Germinal center (tissue), 1 donor: ENCODE measurements at regions not wholly inside any gene's neighbourhood (a gene's known extent, or its start where the extent isn't known, plus 50 kb on each side); places are given as distances from the start of the nearest gene placed in this dataset.

Experiments
- DNase-seq: peaks from one replicate; pipeline ENCODE4 v3.0.0; 2012; ENCODE audit warnings: mixed read lengths, low spot score

GRCh38 chr3:21138085-21138484 is 612.9 kb downstream of the ZNF385D start:
- no peak for DNase-seq

GRCh38 chr3:21132896-21133295 is 618.1 kb downstream of the ZNF385D start:
- no peak for DNase-seq

- DNase-seq, result no peak
Observed at GRCh38 chr3:21120826-21121225, 630.2 kb downstream of the ZNF385D start.

GRCh38 chr3:21117370-21117769 is 633.6 kb downstream of the ZNF385D start:
- no peak for DNase-seq

- DNase-seq, result no peak
Observed at GRCh38 chr3:21109056-21109455, 642.0 kb downstream of the ZNF385D start.

DNA sequence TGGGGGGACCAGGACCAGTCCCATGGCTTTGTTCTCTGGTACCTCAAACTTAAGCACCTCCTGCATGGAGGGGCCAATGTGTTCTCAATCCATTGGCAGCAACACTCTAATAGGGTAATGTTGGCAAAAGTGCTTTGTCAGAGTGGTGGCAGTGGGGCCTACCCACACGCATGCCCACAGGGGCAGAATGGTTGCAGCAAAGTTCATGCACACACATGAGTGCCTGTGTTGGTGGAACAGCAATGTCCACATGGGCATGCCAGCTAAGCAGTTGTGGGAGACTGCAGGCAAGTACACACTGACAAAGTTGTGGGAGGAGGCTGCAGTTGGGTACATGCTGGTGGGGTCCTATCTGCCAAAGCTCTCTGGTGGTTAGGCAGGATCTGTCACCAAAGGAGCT is 645.2 kb downstream of the ZNF385D start:
- DNase-seq, result no peak

DNA sequence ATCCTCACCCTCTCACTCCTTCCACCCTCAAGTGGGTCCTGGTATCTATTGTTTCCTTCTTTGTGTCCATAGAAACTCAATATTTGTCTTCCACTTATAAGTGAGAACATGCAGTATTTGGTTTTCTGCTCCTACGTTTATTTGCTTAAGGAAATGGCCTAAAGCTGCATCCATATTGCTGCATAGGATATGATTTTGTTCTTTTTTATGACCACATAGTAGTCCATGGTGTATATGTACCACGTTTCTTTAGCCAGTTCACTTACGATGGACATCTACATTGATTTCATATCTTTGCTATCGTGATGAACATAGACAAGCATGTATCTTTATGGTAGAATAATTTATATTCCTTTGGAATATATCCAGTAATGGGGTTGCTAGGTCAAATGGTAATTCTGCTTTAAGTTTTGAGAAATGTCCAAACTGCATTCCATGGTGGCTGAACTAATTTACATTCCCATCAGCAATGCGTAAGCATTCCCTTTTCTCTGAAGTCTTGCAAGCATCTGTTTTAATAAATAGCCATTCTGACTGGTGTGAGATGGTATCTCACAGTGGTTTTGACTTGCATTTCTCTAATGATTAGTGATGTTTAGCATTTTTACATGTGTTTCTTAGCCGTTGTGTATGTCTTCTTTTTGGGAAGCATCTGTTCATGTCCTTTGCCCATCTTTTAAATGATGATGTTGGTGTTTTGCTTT is 650.2 kb downstream of the ZNF385D start:
- no peak for DNase-seq

DNA sequence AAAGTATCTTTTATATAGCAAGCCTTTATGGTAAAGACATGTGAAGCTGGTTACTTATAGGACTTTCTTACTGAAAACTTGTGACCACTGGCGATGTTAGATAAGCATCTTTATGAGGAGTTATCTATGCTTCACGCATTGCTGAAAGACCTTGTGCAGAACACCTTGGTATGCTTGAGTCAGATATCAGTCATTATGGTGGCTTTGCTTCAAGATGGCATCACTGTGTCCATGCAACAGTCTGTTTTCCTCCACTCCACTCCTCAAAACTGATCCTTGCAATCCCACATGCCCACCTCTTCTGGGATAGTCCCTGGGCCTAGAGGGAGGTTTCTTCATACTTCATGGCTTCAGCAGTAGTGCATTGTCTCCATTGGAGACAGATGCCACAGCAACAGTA is 656.3 kb downstream of the ZNF385D start:
- no peak for DNase-seq

GRCh38 chr3:21073561-21073960 is 677.4 kb downstream of the ZNF385D start:
- no peak for DNase-seq

DNA sequence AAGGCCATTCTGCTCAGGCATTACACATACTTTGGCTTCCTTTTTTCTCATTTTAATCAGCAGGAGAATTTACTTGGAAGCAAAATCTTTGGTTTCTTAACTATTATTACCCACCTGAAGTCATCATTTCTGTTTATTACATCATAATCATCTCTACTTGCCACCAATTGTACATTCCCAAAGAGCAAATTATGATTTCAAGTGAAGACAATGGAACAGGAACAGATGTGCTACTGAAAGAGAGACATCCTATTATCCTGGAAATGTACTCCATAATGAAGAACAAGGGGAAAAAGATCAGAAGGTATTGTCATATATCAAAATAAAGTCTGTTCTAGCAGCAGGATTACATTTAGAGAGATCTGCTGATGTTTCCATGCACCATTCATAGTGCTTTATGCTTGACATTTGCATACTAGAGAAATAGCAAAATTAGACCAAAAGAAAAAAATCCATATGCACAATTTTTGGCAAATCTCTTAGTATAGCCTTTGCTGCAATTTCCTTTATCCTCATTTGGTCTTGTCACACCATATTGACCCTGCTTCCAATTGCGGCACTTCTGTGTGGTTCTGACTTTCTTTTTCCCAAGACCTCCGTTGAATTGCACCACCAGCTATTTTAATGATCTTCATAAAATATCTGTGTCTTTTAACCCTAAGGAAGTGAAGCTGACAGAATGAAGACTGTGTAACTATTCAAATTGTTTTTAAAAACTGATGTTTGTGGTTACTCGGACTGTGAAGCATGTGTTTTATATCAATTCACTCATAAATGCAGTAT is 683.8 kb downstream of the ZNF385D start:
- no peak for DNase-seq

GRCh38 chr3:21062831-21063294 is 688.1 kb downstream of the ZNF385D start:
- DNase-seq, result no peak

DNA sequence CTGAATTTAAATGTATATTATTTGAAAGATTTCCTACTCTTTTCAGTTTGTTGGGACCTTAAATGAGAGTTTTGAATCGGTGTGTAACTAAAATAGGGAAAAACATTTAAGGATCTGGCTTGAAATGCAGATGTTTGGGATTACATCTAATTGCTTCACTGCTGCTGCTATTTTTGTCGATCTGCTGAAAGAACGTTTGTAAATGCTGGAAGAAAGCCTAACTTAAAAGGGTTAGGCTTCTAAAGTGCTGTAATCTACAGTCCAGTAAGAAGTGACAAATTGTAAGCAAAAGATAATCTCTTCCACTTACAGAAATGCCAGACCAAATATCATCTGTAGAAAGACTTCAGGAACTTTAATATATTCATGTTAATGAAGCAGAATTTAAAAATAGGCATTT is 691.6 kb downstream of the ZNF385D start:
- no peak for DNase-seq

DNA sequence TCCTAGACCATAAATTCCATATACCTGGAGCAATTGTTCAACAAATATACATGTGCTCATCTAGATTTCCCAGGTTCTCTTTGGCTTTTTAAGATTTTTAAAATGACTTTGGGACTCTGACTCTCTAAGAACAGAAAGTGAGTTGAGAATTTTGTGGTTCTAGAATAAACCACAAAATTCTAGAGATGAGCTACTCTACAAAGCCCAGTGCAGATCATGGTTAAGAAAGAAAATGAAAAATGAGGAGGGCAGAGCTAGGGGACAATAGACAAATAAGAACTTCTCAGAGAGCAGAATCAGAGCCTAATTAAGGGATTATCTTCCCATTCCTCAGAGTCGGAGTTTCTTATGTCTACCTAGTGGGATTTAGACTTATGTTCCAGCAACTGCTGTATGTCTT is 694.7 kb downstream of the ZNF385D start:
- no peak for DNase-seq

DNA sequence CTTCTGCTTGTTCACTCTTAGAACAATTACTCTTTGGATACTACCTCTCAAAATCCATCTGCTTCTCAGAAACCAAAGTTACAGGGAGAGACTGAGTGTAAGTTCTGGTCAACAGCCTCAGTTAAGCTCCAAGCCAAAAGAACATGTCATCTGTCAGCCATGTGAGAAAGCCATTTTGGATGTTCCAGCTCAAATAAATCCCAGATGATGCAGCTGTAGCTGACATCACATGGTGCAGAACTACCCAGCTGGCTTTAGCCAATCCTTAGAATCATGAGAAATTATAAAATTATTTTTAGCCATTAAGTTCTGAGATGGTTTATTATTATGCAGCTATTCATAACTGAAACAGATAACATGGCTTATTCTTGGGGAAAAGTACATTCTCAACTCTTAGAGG is 696.0 kb downstream of the ZNF385D start:
- no peak for DNase-seq

GRCh38 chr3:21054064-21054463 is 696.9 kb downstream of the ZNF385D start:
- DNase-seq, result no peak

DNA sequence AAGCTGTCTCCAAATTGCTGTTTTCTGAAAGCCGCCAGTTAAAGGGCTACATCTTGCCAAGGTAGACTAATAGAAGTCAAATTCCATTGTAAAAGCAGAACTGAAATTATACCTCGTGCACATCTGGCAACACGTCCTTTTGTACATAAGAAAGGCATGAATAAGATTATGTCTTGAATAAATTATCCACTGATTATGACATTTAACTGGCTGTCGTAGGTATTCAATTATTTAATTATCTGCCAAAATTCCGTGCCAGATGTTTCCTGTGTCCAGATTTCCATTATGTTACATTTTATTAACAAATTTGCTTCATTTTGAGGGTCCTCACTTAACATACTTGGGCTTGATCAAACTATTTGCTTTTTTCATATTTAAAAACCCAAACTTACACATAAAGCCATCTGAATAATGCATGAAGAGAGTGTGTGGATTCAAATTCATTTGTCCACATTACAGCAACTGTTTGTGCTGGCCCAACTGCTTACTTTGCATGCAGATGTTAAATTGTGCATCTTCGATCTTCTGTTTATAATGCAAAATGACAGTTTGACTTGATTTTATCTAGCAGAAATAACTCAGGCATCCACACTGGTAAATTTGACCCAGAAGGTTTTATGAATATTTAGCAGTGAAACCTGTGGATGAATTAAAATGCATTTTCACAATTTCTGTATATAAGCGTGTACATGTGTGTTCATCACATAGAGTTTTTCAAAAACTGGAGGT is 701.5 kb downstream of the ZNF385D start:
- no peak for DNase-seq

DNA sequence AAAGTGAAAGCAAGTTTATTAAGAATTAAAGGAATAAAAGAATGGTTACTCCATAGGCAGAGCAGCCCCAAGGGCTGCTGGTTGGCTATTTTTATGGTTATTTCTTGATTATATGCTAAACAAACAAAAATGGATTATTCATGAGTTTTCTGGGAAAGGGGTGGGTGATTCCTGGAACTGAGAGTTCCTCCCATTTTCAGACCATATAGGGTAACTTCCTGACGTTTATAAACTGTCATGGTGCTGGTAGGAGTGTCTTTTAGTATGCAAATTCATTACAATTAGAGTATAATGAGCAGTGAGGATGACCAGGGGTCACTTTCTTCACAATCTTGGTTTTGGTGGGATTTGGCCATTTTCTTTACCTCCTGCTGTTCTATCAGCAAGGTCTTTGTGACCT is 707.9 kb downstream of the ZNF385D start:
- DNase-seq, result no peak

DNA sequence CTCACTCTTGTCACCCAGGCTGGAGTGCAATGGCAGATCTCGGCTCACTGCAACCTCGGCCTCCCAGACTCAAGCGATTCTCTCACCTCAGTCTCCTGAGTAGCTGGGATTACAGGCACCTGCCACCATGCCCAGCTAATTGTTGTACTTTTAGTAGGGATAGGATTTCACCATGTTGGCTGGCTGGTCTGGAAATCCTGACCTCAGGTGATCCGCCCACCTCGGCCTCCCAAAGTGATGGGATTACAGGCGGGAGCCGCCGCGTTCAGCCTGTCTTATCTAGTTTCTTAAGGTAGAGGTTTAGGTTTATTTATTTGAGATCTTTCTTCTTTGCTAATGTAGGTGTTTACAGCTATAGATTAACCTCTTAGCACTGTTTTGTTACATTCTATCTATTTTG is 708.8 kb downstream of the ZNF385D start:
- no peak for DNase-seq

- no peak for DNase-seq
Observed at GRCh38 chr3:21041621-21042020, 709.4 kb downstream of the ZNF385D start.

DNA sequence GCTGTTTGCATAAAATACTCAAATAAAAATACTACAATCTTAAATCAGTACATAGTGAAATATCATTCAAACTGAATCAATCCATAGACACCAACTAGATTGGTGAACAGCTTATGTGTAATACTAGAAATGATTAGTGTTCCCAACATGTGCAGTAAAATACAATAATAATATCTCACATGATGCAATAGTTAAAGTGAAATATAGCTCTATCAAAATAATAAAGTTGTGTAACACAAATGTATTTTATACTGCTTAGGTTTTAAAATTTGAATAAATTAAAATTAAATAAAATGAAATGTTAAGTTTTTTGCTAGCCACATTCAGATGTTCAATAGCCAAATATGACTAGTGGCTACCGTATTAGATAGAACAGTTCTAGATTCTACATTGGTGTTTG is 714.1 kb downstream of the ZNF385D start:
- DNase-seq, result no peak

DNA sequence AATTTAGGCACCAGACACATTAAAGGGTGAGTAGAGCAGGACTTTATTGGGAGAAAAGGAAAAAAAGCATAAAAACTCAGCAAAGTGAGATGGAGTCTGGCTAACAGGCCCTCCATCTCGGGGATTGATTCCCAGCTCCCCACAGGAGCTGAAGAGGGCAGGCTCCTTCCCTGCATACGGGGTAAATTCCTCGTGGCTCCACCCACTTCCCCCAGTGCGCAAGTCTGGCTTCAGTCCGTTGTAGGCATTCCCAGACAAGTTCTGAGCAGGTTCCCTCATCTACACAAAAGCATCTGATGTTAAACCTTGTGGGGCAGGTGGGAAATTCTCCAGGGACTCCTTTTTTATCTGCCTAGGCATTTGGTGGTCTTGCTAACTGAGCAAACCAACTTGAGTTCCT is 722.6 kb downstream of the ZNF385D start:
- DNase-seq, result no peak

- no peak for DNase-seq
Observed at GRCh38 chr3:21024563-21024962, 726.4 kb downstream of the ZNF385D start.

- no peak for DNase-seq
Observed at GRCh38 chr3:21020681-21021080, 730.3 kb downstream of the ZNF385D start.
